ENCODE measurements at regions not wholly inside any gene's neighbourhood (a gene's known extent, or its start where the extent isn't known, plus 50 kb on each side); places are given as distances from the start of the nearest gene placed in this dataset.

- no peak for TF ChIP-seq CTCF (IDR thresholded peaks at IDR 0.05 in 2 of 3, conservative IDR thresholded peaks at IDR 0.05 in 1 of 3; ENCODE audit: insufficient read depth in 2 of 3, low read depth in 1 of 3, low read length in 3 of 3)
- no peak for TF ChIP-seq GMEB1 (CRISPR knock-in tag; IDR thresholded peaks at IDR 0.05)
- no peak for TF ChIP-seq ZBTB5 (IDR thresholded peaks at IDR 0.05)
- TF ChIP-seq KDM1A (IDR thresholded peaks at IDR 0.05) = no peak
- TF ChIP-seq SREBF2 (CRISPR knock-in tag; IDR thresholded peaks at IDR 0.05) = no peak
Measured at GRCh38 chr12:17592472-17592871, 497.5 kb downstream of the RERGL start.

Measured in K562 (cell line).